ENCODE measurements at regions not wholly inside any gene's neighbourhood (a gene's known extent, or its start where the extent isn't known, plus 50 kb on each side); places are given as distances from the start of the nearest gene placed in this dataset.

GRCh38 chr6:131519670-131520436 lies 53.2 kb upstream of the ARG1 start:
- Mint-ChIP-seq H3K4me3 (ENCODE audit: unreplicated experiment) (no peak overlapping the region), H3K36me3 (ENCODE audit: insufficient read depth, unreplicated experiment) (no peaks in the 10 kb centered on the region), H3K27ac (ENCODE audit: unreplicated experiment) (no peak overlapping the region), H3K27me3 (ENCODE audit: insufficient read depth, unreplicated experiment) (no peaks in the 10 kb centered on the region), H3K9me3 (ENCODE audit: unreplicated experiment) (no peaks in the 10 kb centered on the region), H3K4me1 (ENCODE audit: low read depth, unreplicated experiment) (no peaks in the 10 kb centered on the region)
- no peaks in the 10 kb centered on the region for H3K36me3 ChIP-seq (ENCODE audit: control insufficient read depth, insufficient read depth, low read length)
- intact Hi-C loops (cut with micrococcal nuclease; ENCODE audit: unreplicated experiment): loop anchor here (2.0 kb wide), 1 partner anchor 41 kb away; no protein-coding TSS in a partner anchor
- H3K4me1 ChIP-seq: no peaks in the 10 kb centered on the region
- no peaks in the 10 kb centered on the region for H3K9me3 ChIP-seq
- H3K4me3 ChIP-seq (ENCODE audit: low read depth, low read length): no peak overlapping the region
- ChIA-PET CTCF (interaction anchor here (0.9 to 1.1 kb wide), 5 partner anchors 13 to 337 kb away, joined by 3 to 4 read pairs (median 3); no protein-coding TSS in a partner anchor), POLR2A (no interaction called here)
- TF ChIP-seq, protein P1, sequence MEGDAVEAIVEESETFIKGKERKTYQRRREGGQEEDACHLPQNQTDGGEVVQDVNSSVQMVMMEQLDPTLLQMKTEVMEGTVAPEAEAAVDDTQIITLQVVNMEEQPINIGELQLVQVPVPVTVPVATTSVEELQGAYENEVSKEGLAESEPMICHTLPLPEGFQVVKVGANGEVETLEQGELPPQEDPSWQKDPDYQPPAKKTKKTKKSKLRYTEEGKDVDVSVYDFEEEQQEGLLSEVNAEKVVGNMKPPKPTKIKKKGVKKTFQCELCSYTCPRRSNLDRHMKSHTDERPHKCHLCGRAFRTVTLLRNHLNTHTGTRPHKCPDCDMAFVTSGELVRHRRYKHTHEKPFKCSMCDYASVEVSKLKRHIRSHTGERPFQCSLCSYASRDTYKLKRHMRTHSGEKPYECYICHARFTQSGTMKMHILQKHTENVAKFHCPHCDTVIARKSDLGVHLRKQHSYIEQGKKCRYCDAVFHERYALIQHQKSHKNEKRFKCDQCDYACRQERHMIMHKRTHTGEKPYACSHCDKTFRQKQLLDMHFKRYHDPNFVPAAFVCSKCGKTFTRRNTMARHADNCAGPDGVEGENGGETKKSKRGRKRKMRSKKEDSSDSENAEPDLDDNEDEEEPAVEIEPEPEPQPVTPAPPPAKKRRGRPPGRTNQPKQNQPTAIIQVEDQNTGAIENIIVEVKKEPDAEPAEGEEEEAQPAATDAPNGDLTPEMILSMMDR (IDR thresholded peaks at IDR 0.05; ENCODE audit: insufficient read depth in 1 of 2, low read depth in 1 of 2, low read length in 1 of 2, severe bottlenecking in 1 of 2, unreplicated experiment in 1 of 2): peak; percentile 52 to 54
- no TSS peak for BruUV-seq (replicated peaks)
- DNase-seq: peak; percentile 47 to 50
- no peaks in the 10 kb centered on the region for H3K27me3 ChIP-seq (replicated peaks; ENCODE audit: control insufficient read depth, insufficient read depth, low read length)
